ENCODE measurements at regions not wholly inside any gene's neighbourhood (a gene's known extent, or its start where the extent isn't known, plus 50 kb on each side); places are given as distances from the start of the nearest gene placed in this dataset.

- TF ChIP-seq ETV6 (CRISPR knock-in tag; IDR thresholded peaks at IDR 0.05): no peak; the same call in 1 of the 2 replicates
- TF ChIP-seq AFF4 (CRISPR knock-in tag; IDR thresholded peaks at IDR 0.05; ENCODE audit: borderline replicate concordance): no peak
- peak; percentile 91 for TF ChIP-seq TEAD1 (CRISPR knock-in tag; IDR thresholded peaks at IDR 0.05)
- no peak for TF ChIP-seq CTCF (IDR thresholded peaks at IDR 0.05)
- TF ChIP-seq ZBTB21 (CRISPR knock-in tag; IDR thresholded peaks at IDR 0.05; ENCODE audit: borderline replicate concordance): no peak
Measured at GRCh38 chr2:176872406-176872805, 340.2 kb upstream of the HNRNPA3 start.

All from WTC11 (cell line).